RWPE1 (cell line): ENCODE measurements at regions not wholly inside any gene's neighbourhood (a gene's known extent, or its start where the extent isn't known, plus 50 kb on each side); places are given as distances from the start of the nearest gene placed in this dataset.

Experiments
- CTCF ChIA-PET: fragments of 350-600 bp; sonication (Branson Sonifier 250); formaldehyde crosslinking; extraction: SDS; loops from one replicate; lab custom pipeline; 2021; lab: Yijun Ruan, JAX
- POLR2A ChIA-PET: fragments of 400-600 bp; formaldehyde crosslinking; extraction: SDS; loops from one replicate; lab custom pipeline; 2020; ENCODE audit warnings: antibody characterized with exemption; ENCODE audit not compliant: low non-redundant PET; lab: Yijun Ruan, JAX
- DNase-seq: peaks from one replicate; pipeline ENCODE4 v3.0.0; 2012; ENCODE audit warnings: low spot score
- H3K27ac ChIP-seq: fragments of 450-650 bp; 2 replicates; pipeline ENCODE4 v1.5.1; 2017
- TF ChIP-seq, protein P1 (sequence below): fragments of 450-650 bp; conservative IDR thresholded peaks from 2 replicates; pipeline ENCODE4 v1.5.1; 2017; ENCODE audit warnings: low read depth, mild to moderate bottlenecking

DNA sequence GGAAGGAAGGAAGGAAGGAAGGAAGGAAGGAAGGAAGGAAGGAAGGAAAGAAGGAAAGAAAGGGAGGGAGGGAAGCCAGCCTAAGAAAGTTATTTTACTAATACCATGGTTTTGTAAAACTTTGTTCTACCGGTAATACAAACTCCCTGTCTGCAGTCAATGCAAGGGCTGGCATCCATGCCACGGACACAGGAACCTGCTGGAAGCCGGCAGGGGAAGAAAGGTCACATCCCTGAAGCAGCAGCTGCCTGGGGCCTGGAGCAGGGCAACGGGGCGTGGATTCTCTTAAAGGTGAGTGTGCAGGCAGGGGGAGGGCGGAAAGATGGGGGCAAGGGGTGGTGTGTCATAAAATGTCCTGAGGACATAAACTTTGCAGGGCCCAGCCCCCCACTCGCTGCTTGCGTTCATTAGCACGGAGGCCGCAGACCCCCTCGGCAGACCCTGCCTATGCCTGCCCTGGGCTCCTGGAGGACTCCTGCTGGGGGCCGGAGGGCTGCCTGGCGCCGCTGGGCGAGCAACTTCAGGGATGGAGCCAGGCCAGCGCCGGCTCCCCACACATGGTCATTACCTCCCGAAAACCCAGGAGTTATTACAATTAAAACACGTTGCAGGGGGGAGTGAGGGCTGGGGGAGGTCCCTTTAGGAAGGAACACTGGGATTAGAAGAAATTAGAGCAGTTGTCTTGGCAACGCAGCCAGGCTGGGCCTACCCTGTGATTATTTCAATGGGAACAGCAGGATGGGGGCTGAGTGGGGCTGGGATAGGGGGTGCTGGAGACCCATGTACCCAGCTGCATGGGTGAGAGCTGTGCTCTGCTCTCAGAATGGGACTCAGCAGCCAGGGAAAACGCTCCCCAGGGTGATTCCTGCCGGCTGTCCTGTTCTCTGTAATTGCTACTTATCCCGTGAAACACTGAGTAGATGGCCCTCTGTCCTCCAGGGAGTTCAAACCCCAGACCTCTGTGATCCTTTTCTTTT lies 257.9 kb downstream of the SOX9 start:
- ChIA-PET CTCF (no interaction called here), POLR2A (interaction anchor here (0.6 kb wide), 1 partner anchor 86 kb away, joined by 3 read pairs; no protein-coding TSS in a partner anchor)
- no peak overlapping the region for H3K27ac ChIP-seq
- TF ChIP-seq, protein P1, sequence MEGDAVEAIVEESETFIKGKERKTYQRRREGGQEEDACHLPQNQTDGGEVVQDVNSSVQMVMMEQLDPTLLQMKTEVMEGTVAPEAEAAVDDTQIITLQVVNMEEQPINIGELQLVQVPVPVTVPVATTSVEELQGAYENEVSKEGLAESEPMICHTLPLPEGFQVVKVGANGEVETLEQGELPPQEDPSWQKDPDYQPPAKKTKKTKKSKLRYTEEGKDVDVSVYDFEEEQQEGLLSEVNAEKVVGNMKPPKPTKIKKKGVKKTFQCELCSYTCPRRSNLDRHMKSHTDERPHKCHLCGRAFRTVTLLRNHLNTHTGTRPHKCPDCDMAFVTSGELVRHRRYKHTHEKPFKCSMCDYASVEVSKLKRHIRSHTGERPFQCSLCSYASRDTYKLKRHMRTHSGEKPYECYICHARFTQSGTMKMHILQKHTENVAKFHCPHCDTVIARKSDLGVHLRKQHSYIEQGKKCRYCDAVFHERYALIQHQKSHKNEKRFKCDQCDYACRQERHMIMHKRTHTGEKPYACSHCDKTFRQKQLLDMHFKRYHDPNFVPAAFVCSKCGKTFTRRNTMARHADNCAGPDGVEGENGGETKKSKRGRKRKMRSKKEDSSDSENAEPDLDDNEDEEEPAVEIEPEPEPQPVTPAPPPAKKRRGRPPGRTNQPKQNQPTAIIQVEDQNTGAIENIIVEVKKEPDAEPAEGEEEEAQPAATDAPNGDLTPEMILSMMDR = no peak
- DNase-seq = no peak

DNA sequence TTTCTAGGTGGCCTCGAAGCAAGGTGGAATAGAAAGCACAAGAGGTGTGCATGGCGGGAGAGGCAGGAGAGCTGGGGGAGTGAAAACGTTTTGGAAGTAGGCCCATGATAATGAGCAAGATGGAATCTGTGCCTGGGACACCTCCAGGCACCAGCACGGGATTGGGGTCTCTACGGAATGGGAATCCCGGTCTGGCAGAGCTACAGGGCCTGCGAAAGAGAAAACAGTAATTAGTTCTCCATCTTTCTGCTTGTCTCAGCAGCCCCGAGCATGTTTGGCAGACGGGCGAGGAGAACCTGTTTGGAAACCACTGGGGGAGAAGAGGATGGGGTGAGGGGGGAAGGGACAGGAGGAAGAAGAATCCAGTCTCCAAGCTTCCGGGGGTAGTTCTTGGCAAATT lies 258.7 kb downstream of the SOX9 start:
- ChIA-PET POLR2A (no interaction called here), CTCF (no interaction called here)
- TF ChIP-seq, protein P1 = no peak
- DNase-seq = no peak
- no peak overlapping the region for H3K27ac ChIP-seq

DNA sequence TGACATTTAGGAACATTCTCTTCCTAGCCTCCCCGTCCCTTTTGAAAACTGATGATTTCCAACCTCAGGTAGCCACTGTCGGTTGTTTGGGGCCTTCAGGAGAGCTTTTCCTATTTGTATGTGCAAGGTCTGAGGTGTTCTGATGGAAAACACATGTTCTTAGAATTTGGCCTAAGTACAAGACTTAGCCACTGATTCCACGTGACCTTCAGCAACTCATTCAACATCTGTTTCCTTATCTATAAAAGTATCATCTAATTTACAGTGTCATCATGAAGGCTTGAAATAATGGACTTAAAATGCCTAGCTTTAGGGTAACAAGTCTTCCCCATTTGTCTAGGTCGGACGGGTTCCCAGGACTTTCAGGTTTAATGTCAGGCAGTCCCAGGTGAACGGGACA lies 259.3 kb downstream of the SOX9 start:
- H3K27ac ChIP-seq = no peak overlapping the region
- TF ChIP-seq, protein P1 = no peak
- DNase-seq = no peak
- POLR2A ChIA-PET = no interaction called here
- CTCF ChIA-PET = no interaction called here

DNA sequence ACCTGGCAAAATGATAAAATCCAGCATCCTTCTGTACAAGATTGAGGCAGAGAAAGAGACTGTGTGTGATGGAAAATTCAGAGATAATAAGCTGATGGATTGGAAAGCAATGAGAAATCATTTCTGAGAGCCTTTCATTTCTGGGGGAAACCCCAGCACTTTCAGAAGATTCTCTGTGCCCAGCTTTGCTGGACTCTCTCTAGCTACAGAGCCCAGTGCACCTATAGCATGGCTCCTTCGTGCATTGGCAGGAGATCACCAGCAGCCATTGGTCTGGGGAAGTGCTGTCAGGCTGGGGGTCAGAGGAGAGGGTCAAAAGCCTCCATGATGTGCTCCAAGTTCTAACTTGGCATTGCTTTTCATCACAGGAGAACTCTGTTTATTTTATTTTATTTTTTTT lies 259.9 kb downstream of the SOX9 start:
- H3K27ac ChIP-seq = no peak overlapping the region
- TF ChIP-seq, protein P1 = no peak
- ChIA-PET POLR2A (no interaction called here), CTCF (no interaction called here)
- no peak for DNase-seq

DNA sequence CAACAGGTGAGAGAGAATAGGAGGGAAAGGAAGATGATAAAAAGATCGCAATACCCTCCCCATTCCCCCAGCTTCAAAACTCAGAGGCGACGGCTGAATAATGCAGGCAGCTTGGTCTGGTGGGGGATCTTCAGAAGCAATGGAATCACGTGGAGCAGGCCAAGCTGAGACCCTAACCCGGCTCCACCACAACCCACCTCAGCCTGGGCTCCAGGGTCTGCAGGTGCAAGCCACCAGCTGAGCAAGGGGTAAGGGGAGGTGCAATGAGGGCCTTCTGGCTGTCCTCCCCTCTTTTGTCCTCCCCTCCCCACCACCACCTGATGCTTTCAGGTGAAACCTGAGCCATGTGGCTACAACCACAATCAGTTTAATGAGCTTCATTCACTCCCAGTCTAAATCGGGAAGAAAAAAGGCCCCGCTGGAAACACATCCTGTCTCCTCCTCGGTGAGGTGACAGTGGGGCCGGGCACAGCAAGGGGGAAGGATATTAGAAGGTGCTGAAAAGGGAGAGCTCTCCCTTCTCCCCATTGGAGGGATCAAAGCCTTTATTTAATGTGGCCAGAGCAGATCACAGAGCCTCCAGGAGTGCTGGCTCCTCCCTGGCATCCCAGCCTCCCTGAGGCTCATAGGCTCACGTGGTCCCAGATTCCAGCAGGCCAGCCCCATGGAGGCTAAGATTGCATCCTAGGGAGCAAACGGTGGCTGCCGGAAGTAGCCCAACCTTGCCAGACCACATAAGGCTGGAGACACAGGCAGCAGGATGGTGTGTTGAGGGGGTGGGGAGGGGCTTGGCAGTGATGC lies 261.0 kb downstream of the SOX9 start:
- TF ChIP-seq, protein P1 = no peak
- H3K27ac ChIP-seq = no peak overlapping the region
- no peak for DNase-seq
- POLR2A ChIA-PET = no interaction called here
- CTCF ChIA-PET = interaction anchor here (0.5 kb wide), 1 partner anchor 1047 kb away, joined by 3 read pairs; no protein-coding TSS in a partner anchor
